Keratinocyte (primary cell): ENCODE measurements at regions not wholly inside any gene's neighbourhood (a gene's known extent, or its start where the extent isn't known, plus 50 kb on each side); places are given as distances from the start of the nearest gene placed in this dataset.

Source experiments
- DNase-seq: peaks from one replicate; pipeline ENCODE4 v3.0.0-alpha.2; 2011; ENCODE audit warnings: low read depth, missing footprints, low spot score
- FAIRE-seq: peaks from 2 replicates; lab custom pipeline; 2011; peaks lifted over from hg19 to GRCh38; lab: Jason Lieb, UNC
- H2AFZ ChIP-seq: 2 replicates; pipeline ENCODE4 v1.6.0; 2012; ENCODE audit warnings: low read length, control low read depth, inconsistent platforms; ENCODE audit not compliant: control insufficient read depth
- H3K27ac ChIP-seq: 2 replicates; pipeline ENCODE4 v1.5.1; 2011; ENCODE audit warnings: low read length; ENCODE audit not compliant: control insufficient read depth, insufficient read depth
- H3K27me3 ChIP-seq: 3 replicates; pipeline ENCODE4 v1.6.0; 2011; ENCODE audit warnings: low read length; ENCODE audit not compliant: control insufficient read depth, insufficient read depth; ENCODE audit errors: extremely low read depth
- H3K36me3 ChIP-seq, 2 experiments: 2 replicates in 1 of 2; 3 replicates in 1 of 2; pipeline ENCODE4 v1.5.1; 2011; ENCODE audit warnings: low read length in 2 of 2, mild to moderate bottlenecking in 1 of 2; ENCODE audit not compliant: control insufficient read depth in 2 of 2, insufficient read depth in 2 of 2; ENCODE audit errors: extremely low read depth in 1 of 2
- H3K4me1 ChIP-seq: 3 replicates; pipeline ENCODE4 v1.5.1; 2011; ENCODE audit warnings: low read length; ENCODE audit not compliant: control insufficient read depth, insufficient read depth; ENCODE audit errors: extremely low read depth
- H3K4me2 ChIP-seq: 3 replicates; pipeline ENCODE4 v1.6.0; 2011; ENCODE audit warnings: low read depth, low read length; ENCODE audit not compliant: control insufficient read depth, insufficient read depth; ENCODE audit errors: extremely low read depth
- H3K4me3 ChIP-seq, 3 experiments: fragments of 200-600 bp in 1 of 3; sonication (generic) in 1 of 3; 2 replicates in 2 of 3; 3 replicates in 1 of 3; pipeline ENCODE4 v1.5.1; 2011 to 2016; ENCODE audit warnings: low read length in 3 of 3, mild to moderate bottlenecking in 3 of 3, control low read depth in 2 of 3, inconsistent platforms in 1 of 3, low read depth in 1 of 3, mixed read lengths in 1 of 3, mixed run types in 1 of 3, moderate library complexity in 1 of 3; ENCODE audit not compliant: control insufficient read depth in 2 of 3, insufficient read depth in 2 of 3; ENCODE audit errors: extremely low read depth in 1 of 3
- H3K79me2 ChIP-seq: 2 replicates; pipeline ENCODE4 v1.6.0; 2012; ENCODE audit warnings: low read length; ENCODE audit not compliant: control insufficient read depth, insufficient read depth
- H3K9ac ChIP-seq: 3 replicates; pipeline ENCODE4 v1.6.0; 2011; ENCODE audit warnings: low read length; ENCODE audit not compliant: control insufficient read depth, insufficient read depth; ENCODE audit errors: extremely low read depth
- H3K9me1 ChIP-seq: 3 replicates; pipeline ENCODE4 v1.6.0; 2011; ENCODE audit warnings: low read length; ENCODE audit not compliant: control insufficient read depth, insufficient read depth; ENCODE audit errors: extremely low read depth
- H3K9me3 ChIP-seq: 2 replicates; pipeline ENCODE4 v1.5.1; 2012; ENCODE audit warnings: low read depth, low read length; ENCODE audit not compliant: control insufficient read depth
- H4K20me1 ChIP-seq: 3 replicates; pipeline ENCODE4 v1.6.0; 2011; ENCODE audit warnings: low read length; ENCODE audit not compliant: control insufficient read depth, insufficient read depth; ENCODE audit errors: extremely low read depth
- EZH2 ChIP-seq: IDR thresholded peaks from one replicate; pipeline ENCODE4 v1.6.1; 2012; ENCODE audit warnings: inconsistent platforms, mild to moderate bottlenecking, low read length, moderate library complexity
- dilution Hi-C: fragments of 300-500 bp; cut with MboI; formaldehyde crosslinking; loops from one replicate; pipeline ENCODE4 v1.7.0; 2020; ENCODE audit warnings: low sequenced_read_pairs; ENCODE audit not compliant: extremely low pct_ligation_motif_present
- TF ChIP-seq, protein P1 (sequence below), 3 experiments: IDR thresholded peaks in 1 of 3; conservative IDR thresholded peaks in 1 of 3; optimal IDR thresholded peaks in 1 of 3; 2 replicates in 2 of 3; 3 replicates in 1 of 3; pipeline versions ENCODE3 to v1.5.1; 2011; ENCODE audit warnings: low read length in 3 of 3, mild to moderate bottlenecking in 3 of 3, moderate library complexity in 2 of 3, control low read depth in 1 of 3, inconsistent platforms in 1 of 3; ENCODE audit not compliant: insufficient read depth in 2 of 3; ENCODE audit errors: extremely low read depth in 1 of 3

- Histone ChIP-seq H4K20me1 (no peaks in the 10 kb centered on the region), H3K4me1 (no peaks in the 10 kb centered on the region), H3K4me2 (no peak overlapping the region), H3K27ac (no peak overlapping the region), H3K9ac (no peak overlapping the region), H3K9me1 (no peaks in the 10 kb centered on the region), H3K36me3 (no peaks in the 10 kb centered on the region), H3K9me3 (no peaks in the 10 kb centered on the region), H3K79me2 (no peaks in the 10 kb centered on the region), H2AFZ (no peak overlapping the region), H3K4me3 (no peak overlapping the region), H3K27me3 (no peaks in the 10 kb centered on the region)
- dilution Hi-C loops, result no loop called here
- no peak for TF ChIP-seq EZH2
- TF ChIP-seq, protein P1, sequence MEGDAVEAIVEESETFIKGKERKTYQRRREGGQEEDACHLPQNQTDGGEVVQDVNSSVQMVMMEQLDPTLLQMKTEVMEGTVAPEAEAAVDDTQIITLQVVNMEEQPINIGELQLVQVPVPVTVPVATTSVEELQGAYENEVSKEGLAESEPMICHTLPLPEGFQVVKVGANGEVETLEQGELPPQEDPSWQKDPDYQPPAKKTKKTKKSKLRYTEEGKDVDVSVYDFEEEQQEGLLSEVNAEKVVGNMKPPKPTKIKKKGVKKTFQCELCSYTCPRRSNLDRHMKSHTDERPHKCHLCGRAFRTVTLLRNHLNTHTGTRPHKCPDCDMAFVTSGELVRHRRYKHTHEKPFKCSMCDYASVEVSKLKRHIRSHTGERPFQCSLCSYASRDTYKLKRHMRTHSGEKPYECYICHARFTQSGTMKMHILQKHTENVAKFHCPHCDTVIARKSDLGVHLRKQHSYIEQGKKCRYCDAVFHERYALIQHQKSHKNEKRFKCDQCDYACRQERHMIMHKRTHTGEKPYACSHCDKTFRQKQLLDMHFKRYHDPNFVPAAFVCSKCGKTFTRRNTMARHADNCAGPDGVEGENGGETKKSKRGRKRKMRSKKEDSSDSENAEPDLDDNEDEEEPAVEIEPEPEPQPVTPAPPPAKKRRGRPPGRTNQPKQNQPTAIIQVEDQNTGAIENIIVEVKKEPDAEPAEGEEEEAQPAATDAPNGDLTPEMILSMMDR (optimal IDR thresholded peaks at IDR 0.05 in 1 of 3, IDR thresholded peaks at IDR 0.05 in 1 of 3, conservative IDR thresholded peaks at IDR 0.05 in 1 of 3; ENCODE audit: extremely low read depth in 1 of 3, insufficient read depth in 2 of 3, low read length in 3 of 3), result no peak
- no peak for DNase-seq
- FAIRE-seq, result no peak
Measured at GRCh38 chr10:6972226-6972625, 392.1 kb upstream of the PRKCQ start.

DNA sequence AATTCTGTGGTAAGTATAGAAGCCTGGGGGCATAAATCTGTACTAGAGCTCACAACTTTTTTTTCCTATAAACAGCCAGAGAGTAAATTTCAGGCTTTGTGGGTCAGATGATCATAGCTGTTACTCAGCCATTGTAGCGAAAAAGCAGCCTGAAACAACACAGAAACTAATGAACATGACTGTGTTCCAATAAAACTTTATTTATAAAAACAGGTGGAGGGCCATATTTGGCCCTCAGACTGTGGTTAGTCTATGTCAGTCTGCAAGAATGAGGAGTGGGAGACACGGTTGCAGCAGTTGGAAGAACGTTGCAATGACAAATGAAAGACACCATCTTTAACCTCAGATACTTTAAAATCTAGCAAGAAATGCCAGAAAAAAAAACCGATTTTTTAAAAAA, 389.6 kb upstream of the PRKCQ start:
- Histone ChIP-seq H3K9me3 (no peaks in the 10 kb centered on the region), H3K4me1 (no peaks in the 10 kb centered on the region), H3K36me3 (no peaks in the 10 kb centered on the region), H4K20me1 (no peaks in the 10 kb centered on the region), H3K4me2 (no peak overlapping the region), H3K9ac (no peak overlapping the region), H3K27me3 (no peaks in the 10 kb centered on the region), H3K4me3 (no peak overlapping the region), H3K9me1 (no peaks in the 10 kb centered on the region), H2AFZ (no peak overlapping the region), H3K79me2 (no peaks in the 10 kb centered on the region), H3K27ac (no peak overlapping the region)
- TF ChIP-seq EZH2, result no peak
- TF ChIP-seq, protein P1 (optimal IDR thresholded peaks at IDR 0.05 in 1 of 3, IDR thresholded peaks at IDR 0.05 in 1 of 3, conservative IDR thresholded peaks at IDR 0.05 in 1 of 3; ENCODE audit: extremely low read depth in 1 of 3, insufficient read depth in 2 of 3, low read length in 3 of 3), result no peak
- dilution Hi-C loops, result no loop called here
- no peak for DNase-seq
- FAIRE-seq, result no peak
